GM23338 (cell line): ENCODE measurements at regions not wholly inside any gene's neighbourhood (a gene's known extent, or its start where the extent isn't known, plus 50 kb on each side); places are given as distances from the start of the nearest gene placed in this dataset.
A peak's percentile ranks its signal among the peaks of the same experiment; 100 is the strongest.

ENCODE experiments used
- ATAC-seq: fragments of 200-7000 bp; cut with Tn5 transposase; 3 replicates; pipeline ENCODE4 v1.9.1; 2020
- DNase-seq: peaks from one replicate; pipeline ENCODE4 v3.0.0-alpha.2; 2015; ENCODE audit warnings: low spot score
- H2AFZ ChIP-seq: fragments of 200-600 bp; sonication (generic); 2 replicates; pipeline ENCODE4 v1.8.0; 2016; ENCODE audit warnings: antibody characterized with exemption, mild to moderate bottlenecking, moderate library complexity
- H3F3A ChIP-seq: fragments of 200-600 bp; sonication (generic); replicated peaks from 2 replicates; pipeline ENCODE4 v1.8.0; 2017; ENCODE audit warnings: antibody characterized with exemption, mixed run types, low read depth
- H3K27ac ChIP-seq: fragments of 200-600 bp; sonication (generic); 2 replicates; pipeline ENCODE4 v1.6.1; 2016; ENCODE audit warnings: low read depth
- H3K27me3 ChIP-seq: fragments of 200-600 bp; sonication (generic); 2 replicates; pipeline ENCODE4 v1.8.0; 2016; ENCODE audit warnings: mild to moderate bottlenecking, mixed run types, moderate library complexity; ENCODE audit not compliant: insufficient read depth
- H3K36me3 ChIP-seq: fragments of 200-600 bp; sonication (generic); 2 replicates; pipeline ENCODE4 v1.8.0; 2016; ENCODE audit warnings: mild to moderate bottlenecking; ENCODE audit not compliant: insufficient read depth
- H3K4me1 ChIP-seq: fragments of 200-600 bp; sonication (generic); 2 replicates; pipeline ENCODE4 v1.8.0; 2016; ENCODE audit warnings: mild to moderate bottlenecking, moderate library complexity; ENCODE audit not compliant: insufficient read depth
- H3K4me2 ChIP-seq: fragments of 200-600 bp; sonication (generic); 2 replicates; pipeline ENCODE4 v1.7.1; 2017; ENCODE audit warnings: mixed run types
- H3K4me3 ChIP-seq: fragments of 200-600 bp; sonication (generic); 2 replicates; pipeline ENCODE4 v1.6.1; 2016; ENCODE audit warnings: mixed run types
- H3K79me2 ChIP-seq: fragments of 200-600 bp; sonication (generic); replicated peaks from 2 replicates; pipeline ENCODE4 v1.8.0; 2017; ENCODE audit warnings: mild to moderate bottlenecking; ENCODE audit not compliant: insufficient read depth
- H3K9me2 ChIP-seq: fragments of 200-600 bp; sonication (generic); 2 replicates; pipeline ENCODE4 v1.8.0; 2017; ENCODE audit not compliant: insufficient read depth
- H4K20me1 ChIP-seq: fragments of 200-600 bp; sonication (generic); replicated peaks from 2 replicates; pipeline ENCODE4 v1.8.0; 2017; ENCODE audit warnings: mild to moderate bottlenecking; ENCODE audit not compliant: insufficient read depth
- H3K27ac Mint-ChIP-seq: 2 replicates; pipeline ENCODE4 v1.8.0; 2020; ENCODE audit warnings: inconsistent platforms, mild to moderate bottlenecking, moderate library complexity, mixed read lengths
- H3K27me3 Mint-ChIP-seq: 3 replicates; pipeline ENCODE4 v1.8.0; 2022; ENCODE audit warnings: low read depth, mild to moderate bottlenecking, moderate library complexity, mixed read lengths, inconsistent platforms; ENCODE audit not compliant: insufficient read depth, poor library complexity
- H3K36me3 Mint-ChIP-seq: 3 replicates; pipeline ENCODE4 v1.8.0; 2021; ENCODE audit warnings: low read depth, mild to moderate bottlenecking, inconsistent platforms, moderate library complexity, mixed read lengths
- H3K4me1 Mint-ChIP-seq: 3 replicates; pipeline ENCODE4 v1.8.0; 2020; ENCODE audit warnings: mild to moderate bottlenecking, inconsistent platforms, mixed read lengths
- H3K4me3 Mint-ChIP-seq: 3 replicates; pipeline ENCODE4 v1.8.0; 2021; ENCODE audit warnings: moderate library complexity, mild to moderate bottlenecking, inconsistent platforms, mixed read lengths
- H3K9me3 Mint-ChIP-seq: 3 replicates; pipeline ENCODE4 v1.8.0; 2020; ENCODE audit warnings: moderate library complexity, mild to moderate bottlenecking, inconsistent platforms, mixed read lengths
- CREB1 ChIP-seq: fragments of 250-450 bp; sonication (Bioruptor Pico); IDR thresholded peaks from 2 replicates; pipeline ENCODE4 v1.5.0; 2020; ENCODE audit warnings: low read depth, mild to moderate bottlenecking, moderate library complexity
- EZH2 ChIP-seq: fragments of 200-600 bp; sonication (generic); IDR thresholded peaks from one replicate; pipeline ENCODE4 v1.8.0; 2017; ENCODE audit warnings: antibody characterized with exemption, mild to moderate bottlenecking, low read depth; ENCODE audit not compliant: unreplicated experiment
- EZH2phosphoT487 ChIP-seq: fragments of 200-600 bp; sonication (generic); IDR thresholded peaks from one replicate; pipeline ENCODE4 v1.8.1; 2018; ENCODE audit warnings: antibody characterized with exemption; ENCODE audit not compliant: unreplicated experiment
- JUNB ChIP-seq: IDR thresholded peaks from one replicate; pipeline ENCODE4 v1.6.1; 2016; ENCODE audit warnings: antibody characterized with exemption; ENCODE audit not compliant: unreplicated experiment
- POLR2AphosphoS5 ChIP-seq: IDR thresholded peaks from 2 replicates; pipeline ENCODE4 v1.6.1; 2016; ENCODE audit warnings: antibody characterized with exemption, low read depth
- STAT1 ChIP-seq: IDR thresholded peaks from one replicate; pipeline ENCODE4 v1.6.1; 2016; ENCODE audit warnings: antibody characterized with exemption; ENCODE audit not compliant: unreplicated experiment
- ZNF114 ChIP-seq: fragments of 250-450 bp; sonication (Bioruptor Pico); IDR thresholded peaks from 2 replicates; pipeline ENCODE4 v1.5.0; 2020; ENCODE audit warnings: mild to moderate bottlenecking, moderate library complexity
- ZNF331 ChIP-seq: fragments of 250-450 bp; sonication (Bioruptor Pico); IDR thresholded peaks from 2 replicates; pipeline ENCODE4 v1.5.0; 2020; ENCODE audit warnings: low read depth, mild to moderate bottlenecking, moderate library complexity
- TF ChIP-seq, protein P1 (sequence below): IDR thresholded peaks from one replicate; pipeline ENCODE4 v1.6.1; 2018; ENCODE audit warnings: antibody characterized with exemption; ENCODE audit not compliant: unreplicated experiment
- TF ChIP-seq, protein P2 (sequence below): fragments of 250-450 bp; sonication (Bioruptor Pico); IDR thresholded peaks from 2 replicates; pipeline ENCODE4 v1.5.0; 2020; ENCODE audit warnings: mild to moderate bottlenecking, moderate library complexity
- TF ChIP-seq, protein P3 (sequence below): IDR thresholded peaks from 2 replicates; pipeline ENCODE4 v1.6.1; 2016; ENCODE audit warnings: antibody characterized with exemption

DNA sequence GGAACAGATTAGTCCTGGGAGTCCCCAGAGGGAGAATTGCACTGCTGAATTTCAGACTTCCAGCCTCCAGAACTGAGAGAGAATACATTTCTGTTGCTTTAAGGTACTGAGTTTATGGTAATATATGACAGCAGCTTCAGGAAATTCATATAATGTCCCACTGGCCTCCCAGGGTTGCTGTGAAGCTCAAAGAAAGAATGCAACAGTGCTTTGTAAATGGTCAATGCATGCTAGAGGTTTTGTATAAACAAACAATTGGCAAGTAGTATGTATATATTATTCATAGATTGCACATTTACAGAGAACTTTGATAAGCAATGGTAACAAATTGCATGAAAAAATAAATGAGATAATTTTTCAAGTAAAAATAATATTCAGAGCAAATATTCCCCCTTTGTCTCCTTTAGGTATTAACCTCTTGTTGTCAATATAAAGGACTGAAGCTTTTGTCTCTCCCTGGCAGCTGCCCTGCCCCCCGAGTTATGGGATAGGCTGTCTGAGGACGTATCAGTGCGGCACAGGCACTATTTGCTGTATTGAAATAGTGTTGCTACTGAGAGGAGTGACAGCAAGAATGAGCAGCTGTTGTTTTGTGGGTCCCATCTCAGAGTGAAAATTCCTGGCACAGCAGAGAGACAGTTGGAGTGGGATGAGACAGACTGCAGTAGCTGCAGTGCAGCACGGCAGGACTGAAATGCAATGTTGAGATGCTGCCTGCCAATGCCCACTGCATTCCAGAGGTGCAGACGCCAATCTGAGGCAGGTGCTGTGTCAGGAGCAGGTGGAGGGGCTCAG lies 194.2 kb upstream of the GLRA1 start:
- H3F3A ChIP-seq, result no peaks in the 10 kb centered on the region
- no peak overlapping the region for H3K4me3 ChIP-seq
- Mint-ChIP-seq H3K27me3 (peaks cover 1% of the 10 kb centered on the region), H3K9me3 (no peaks in the 10 kb centered on the region), H3K27ac (no peak overlapping the region), H3K36me3 (no peaks in the 10 kb centered on the region), H3K4me3 (no peak overlapping the region), H3K4me1 (peaks cover 9% of the 10 kb centered on the region)
- H3K27ac ChIP-seq, result no peak overlapping the region
- H3K4me1 ChIP-seq, result peaks cover 9% of the 10 kb centered on the region; the same call in 1 of the 2 replicates
- H3K27me3 ChIP-seq, result no peaks in the 10 kb centered on the region
- no peaks in the 10 kb centered on the region for H3K36me3 ChIP-seq
- no peaks in the 10 kb centered on the region; the same call in none of the 2 replicates for H4K20me1 ChIP-seq
- H3K79me2 ChIP-seq, result no peaks in the 10 kb centered on the region
- no peak overlapping the region for H3K4me2 ChIP-seq
- no peak; the same call in 2 of the 3 replicates for ATAC-seq
- TF ChIP-seq STAT1, result no peak
- no peak for TF ChIP-seq CREB1 (CRISPR knock-in tag)
- DNase-seq, result no peak
- H3K9me2 ChIP-seq, result no peaks in the 10 kb centered on the region; the same call in 1 of the 2 replicates
- 0 out of 2 replicates have a peak overlapping the region, but pooled peaks have one; percentile 10 for H2AFZ ChIP-seq

DNA sequence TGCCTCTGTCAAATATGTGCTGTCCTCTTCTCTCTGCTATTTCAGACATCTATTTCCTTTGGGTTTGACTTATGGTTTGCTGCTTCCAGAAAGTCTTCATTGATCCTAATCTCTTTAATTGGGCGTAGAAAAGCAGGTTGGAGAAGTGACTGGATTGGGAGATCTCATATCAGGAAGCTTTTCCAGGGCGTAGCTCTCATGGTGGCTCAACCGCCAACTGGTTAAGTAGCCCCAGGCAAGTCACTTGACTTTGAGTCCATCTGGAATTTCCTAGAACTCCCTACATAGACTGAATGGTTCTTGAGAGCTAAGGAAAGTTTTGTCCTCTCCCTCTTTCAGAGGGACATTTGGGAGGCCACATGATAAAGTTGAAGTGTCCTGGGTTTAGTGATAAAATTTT lies 192.3 kb upstream of the GLRA1 start:
- H3K4me3 Mint-ChIP-seq, result no peak overlapping the region
- TF ChIP-seq EZH2phosphoT487 (no peak), ZNF114 (no peak), ZNF331 (CRISPR knock-in tag) (no peak), POLR2AphosphoS5 (no peak), JUNB (no peak), EZH2 (no peak)
- TF ChIP-seq, protein P1, sequence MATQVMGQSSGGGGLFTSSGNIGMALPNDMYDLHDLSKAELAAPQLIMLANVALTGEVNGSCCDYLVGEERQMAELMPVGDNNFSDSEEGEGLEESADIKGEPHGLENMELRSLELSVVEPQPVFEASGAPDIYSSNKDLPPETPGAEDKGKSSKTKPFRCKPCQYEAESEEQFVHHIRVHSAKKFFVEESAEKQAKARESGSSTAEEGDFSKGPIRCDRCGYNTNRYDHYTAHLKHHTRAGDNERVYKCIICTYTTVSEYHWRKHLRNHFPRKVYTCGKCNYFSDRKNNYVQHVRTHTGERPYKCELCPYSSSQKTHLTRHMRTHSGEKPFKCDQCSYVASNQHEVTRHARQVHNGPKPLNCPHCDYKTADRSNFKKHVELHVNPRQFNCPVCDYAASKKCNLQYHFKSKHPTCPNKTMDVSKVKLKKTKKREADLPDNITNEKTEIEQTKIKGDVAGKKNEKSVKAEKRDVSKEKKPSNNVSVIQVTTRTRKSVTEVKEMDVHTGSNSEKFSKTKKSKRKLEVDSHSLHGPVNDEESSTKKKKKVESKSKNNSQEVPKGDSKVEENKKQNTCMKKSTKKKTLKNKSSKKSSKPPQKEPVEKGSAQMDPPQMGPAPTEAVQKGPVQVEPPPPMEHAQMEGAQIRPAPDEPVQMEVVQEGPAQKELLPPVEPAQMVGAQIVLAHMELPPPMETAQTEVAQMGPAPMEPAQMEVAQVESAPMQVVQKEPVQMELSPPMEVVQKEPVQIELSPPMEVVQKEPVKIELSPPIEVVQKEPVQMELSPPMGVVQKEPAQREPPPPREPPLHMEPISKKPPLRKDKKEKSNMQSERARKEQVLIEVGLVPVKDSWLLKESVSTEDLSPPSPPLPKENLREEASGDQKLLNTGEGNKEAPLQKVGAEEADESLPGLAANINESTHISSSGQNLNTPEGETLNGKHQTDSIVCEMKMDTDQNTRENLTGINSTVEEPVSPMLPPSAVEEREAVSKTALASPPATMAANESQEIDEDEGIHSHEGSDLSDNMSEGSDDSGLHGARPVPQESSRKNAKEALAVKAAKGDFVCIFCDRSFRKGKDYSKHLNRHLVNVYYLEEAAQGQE, result no peak
- TF ChIP-seq, protein P2, sequence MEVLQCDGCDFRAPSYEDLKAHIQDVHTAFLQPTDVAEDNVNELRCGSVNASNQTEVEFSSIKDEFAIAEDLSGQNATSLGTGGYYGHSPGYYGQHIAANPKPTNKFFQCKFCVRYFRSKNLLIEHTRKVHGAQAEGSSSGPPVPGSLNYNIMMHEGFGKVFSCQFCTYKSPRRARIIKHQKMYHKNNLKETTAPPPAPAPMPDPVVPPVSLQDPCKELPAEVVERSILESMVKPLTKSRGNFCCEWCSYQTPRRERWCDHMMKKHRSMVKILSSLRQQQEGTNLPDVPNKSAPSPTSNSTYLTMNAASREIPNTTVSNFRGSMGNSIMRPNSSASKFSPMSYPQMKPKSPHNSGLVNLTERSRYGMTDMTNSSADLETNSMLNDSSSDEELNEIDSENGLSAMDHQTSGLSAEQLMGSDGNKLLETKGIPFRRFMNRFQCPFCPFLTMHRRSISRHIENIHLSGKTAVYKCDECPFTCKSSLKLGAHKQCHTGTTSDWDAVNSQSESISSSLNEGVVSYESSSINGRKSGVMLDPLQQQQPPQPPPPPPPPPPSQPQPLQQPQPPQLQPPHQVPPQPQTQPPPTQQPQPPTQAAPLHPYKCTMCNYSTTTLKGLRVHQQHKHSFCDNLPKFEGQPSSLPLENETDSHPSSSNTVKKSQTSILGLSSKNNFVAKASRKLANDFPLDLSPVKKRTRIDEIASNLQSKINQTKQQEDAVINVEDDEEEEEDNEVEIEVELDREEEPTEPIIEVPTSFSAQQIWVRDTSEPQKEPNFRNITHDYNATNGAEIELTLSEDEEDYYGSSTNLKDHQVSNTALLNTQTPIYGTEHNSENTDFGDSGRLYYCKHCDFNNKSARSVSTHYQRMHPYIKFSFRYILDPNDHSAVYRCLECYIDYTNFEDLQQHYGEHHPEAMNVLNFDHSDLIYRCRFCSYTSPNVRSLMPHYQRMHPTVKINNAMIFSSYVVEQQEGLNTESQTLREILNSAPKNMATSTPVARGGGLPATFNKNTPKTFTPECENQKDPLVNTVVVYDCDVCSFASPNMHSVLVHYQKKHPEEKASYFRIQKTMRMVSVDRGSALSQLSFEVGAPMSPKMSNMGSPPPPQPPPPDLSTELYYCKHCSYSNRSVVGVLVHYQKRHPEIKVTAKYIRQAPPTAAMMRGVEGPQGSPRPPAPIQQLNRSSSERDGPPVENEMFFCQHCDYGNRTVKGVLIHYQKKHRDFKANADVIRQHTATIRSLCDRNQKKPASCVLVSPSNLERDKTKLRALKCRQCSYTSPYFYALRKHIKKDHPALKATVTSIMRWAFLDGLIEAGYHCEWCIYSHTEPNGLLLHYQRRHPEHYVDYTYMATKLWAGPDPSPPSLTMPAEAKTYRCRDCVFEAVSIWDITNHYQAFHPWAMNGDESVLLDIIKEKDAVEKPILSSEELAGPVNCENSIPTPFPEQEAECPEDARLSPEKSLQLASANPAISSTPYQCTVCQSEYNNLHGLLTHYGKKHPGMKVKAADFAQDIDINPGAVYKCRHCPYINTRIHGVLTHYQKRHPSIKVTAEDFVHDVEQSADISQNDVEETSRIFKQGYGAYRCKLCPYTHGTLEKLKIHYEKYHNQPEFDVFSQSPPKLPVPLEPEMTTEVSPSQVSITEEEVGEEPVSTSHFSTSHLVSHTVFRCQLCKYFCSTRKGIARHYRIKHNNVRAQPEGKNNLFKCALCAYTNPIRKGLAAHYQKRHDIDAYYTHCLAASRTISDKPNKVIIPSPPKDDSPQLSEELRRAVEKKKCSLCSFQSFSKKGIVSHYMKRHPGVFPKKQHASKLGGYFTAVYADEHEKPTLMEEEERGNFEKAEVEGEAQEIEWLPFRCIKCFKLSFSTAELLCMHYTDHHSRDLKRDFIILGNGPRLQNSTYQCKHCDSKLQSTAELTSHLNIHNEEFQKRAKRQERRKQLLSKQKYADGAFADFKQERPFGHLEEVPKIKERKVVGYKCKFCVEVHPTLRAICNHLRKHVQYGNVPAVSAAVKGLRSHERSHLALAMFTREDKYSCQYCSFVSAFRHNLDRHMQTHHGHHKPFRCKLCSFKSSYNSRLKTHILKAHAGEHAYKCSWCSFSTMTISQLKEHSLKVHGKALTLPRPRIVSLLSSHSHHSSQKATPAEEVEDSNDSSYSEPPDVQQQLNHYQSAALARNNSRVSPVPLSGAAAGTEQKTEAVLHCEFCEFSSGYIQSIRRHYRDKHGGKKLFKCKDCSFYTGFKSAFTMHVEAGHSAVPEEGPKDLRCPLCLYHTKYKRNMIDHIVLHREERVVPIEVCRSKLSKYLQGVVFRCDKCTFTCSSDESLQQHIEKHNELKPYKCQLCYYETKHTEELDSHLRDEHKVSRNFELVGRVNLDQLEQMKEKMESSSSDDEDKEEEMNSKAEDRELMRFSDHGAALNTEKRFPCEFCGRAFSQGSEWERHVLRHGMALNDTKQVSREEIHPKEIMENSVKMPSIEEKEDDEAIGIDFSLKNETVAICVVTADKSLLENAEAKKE (CRISPR knock-in tag), result no peak
- TF ChIP-seq, protein P3, sequence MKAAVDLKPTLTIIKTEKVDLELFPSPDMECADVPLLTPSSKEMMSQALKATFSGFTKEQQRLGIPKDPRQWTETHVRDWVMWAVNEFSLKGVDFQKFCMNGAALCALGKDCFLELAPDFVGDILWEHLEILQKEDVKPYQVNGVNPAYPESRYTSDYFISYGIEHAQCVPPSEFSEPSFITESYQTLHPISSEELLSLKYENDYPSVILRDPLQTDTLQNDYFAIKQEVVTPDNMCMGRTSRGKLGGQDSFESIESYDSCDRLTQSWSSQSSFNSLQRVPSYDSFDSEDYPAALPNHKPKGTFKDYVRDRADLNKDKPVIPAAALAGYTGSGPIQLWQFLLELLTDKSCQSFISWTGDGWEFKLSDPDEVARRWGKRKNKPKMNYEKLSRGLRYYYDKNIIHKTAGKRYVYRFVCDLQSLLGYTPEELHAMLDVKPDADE, result no peak

More for the DNA sequence above, 192.3 kb upstream of the GLRA1 start:
- peaks cover 1% of the 10 kb centered on the region for H3K27me3 Mint-ChIP-seq
- DNase-seq (no peak), ATAC-seq (no peak)
- Histone ChIP-seq H3F3A (no peaks in the 10 kb centered on the region), H3K4me1 (no peaks in the 10 kb centered on the region), H3K4me3 (no peak overlapping the region), H3K4me2 (no peak overlapping the region), H3K36me3 (no peaks in the 10 kb centered on the region), H3K79me2 (no peaks in the 10 kb centered on the region), H3K27ac (no peak overlapping the region), H3K27me3 (no peaks in the 10 kb centered on the region), H3K9me2 (no peaks in the 10 kb centered on the region; the same call in 1 of the 2 replicates), H2AFZ (no peak overlapping the region), H4K20me1 (no peaks in the 10 kb centered on the region; the same call in none of the 2 replicates)
- peaks cover 3% of the 10 kb centered on the region; the same call in 2 of the 3 replicates for H3K4me1 Mint-ChIP-seq
- H3K9me3 Mint-ChIP-seq, result no peaks in the 10 kb centered on the region
- H3K36me3 Mint-ChIP-seq, result no peaks in the 10 kb centered on the region
- no peak overlapping the region for H3K27ac Mint-ChIP-seq
